HCEC 1CT (cell line): ENCODE measurements at regions not wholly inside any gene's neighbourhood (a gene's known extent, or its start where the extent isn't known, plus 50 kb on each side); places are given as distances from the start of the nearest gene placed in this dataset.
"Not testable (repeated sequence)": the region's sequence is repeated elsewhere in the genome, so short reads cannot be mapped to it uniquely, and the experiment has no call there.

Experiments used
- DNase-seq: peaks from one replicate; pipeline ENCODE4 v3.0.0-alpha.2; 2017

DNA sequence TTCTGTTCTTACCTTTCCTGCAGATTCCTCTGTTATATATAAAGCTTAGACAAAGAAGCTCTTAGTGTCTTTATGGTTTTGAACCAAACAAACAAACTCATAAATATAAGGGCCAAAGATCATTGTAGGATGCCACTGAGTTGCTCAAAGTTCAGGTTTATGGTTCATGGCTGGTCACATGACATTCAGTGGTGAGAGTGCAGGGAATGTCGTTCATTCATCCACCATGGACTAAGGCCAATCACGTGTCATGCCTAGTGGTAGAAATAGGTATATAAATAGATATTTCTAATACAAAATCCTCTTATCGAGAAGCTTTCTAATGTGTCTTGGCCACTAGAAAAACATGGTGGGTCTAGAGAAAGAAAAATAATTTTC is 119.4 kb downstream of the GATA3 start:
- DNase-seq, result no peak

DNA sequence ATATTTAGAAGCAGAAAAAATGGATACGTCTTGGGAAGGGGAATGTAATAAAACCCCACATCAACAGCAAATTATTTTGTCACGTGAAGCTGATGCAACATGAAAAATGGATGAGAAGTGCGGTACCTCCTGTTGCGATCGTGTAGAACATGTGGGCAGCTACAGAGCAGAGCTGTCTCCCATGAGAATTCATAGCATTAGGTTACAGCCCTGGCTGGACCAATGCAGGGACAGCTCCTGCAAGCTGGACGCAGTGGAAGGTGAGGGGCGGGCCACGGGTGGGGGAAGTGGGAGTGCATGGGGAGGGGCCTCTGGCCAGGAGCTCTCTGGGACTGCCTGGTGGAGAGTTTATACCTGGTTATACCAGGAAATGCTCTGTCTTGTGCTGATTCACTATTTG is 120.3 kb downstream of the GATA3 start:
- no peak for DNase-seq

DNA sequence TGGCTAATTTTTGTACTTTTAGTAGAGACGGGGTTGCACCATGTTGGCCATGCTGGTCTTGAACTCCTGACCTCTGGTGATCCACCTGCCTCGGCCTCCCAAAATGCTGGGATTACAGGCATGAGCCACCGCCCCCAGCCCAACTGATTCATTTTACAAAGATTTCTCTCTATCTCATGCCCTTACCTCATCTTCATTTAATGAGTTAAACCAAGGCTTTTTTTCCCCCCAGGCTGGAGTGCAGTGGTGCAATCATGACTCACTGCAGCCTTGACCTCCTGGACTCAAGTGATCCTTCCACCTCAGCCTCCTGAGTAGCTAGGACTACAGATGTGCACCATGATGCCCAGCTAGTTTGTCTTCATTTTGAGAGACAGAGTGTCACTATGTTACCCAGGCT is 123.0 kb downstream of the GATA3 start:
- not testable (repeated sequence) for DNase-seq

DNA sequence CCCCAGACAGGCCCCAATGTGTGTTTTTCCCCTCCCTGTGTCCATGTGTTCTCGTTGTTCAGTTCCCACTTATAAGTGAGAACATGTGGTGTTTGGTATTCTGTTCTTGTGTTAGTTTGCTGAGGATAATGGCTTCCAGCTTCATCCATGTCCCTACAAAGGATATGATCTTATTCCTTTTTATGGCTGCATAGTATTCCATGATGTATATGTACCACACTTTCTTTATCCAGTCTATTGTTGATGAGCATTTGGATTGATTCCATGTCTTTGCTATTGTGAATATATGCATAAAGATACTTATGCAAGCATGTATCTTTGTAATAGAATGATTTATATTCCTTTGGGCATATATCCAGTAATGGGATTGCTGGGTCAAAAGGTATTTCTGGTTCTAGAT is 125.3 kb downstream of the GATA3 start:
- DNase-seq, result not testable (repeated sequence)

DNA sequence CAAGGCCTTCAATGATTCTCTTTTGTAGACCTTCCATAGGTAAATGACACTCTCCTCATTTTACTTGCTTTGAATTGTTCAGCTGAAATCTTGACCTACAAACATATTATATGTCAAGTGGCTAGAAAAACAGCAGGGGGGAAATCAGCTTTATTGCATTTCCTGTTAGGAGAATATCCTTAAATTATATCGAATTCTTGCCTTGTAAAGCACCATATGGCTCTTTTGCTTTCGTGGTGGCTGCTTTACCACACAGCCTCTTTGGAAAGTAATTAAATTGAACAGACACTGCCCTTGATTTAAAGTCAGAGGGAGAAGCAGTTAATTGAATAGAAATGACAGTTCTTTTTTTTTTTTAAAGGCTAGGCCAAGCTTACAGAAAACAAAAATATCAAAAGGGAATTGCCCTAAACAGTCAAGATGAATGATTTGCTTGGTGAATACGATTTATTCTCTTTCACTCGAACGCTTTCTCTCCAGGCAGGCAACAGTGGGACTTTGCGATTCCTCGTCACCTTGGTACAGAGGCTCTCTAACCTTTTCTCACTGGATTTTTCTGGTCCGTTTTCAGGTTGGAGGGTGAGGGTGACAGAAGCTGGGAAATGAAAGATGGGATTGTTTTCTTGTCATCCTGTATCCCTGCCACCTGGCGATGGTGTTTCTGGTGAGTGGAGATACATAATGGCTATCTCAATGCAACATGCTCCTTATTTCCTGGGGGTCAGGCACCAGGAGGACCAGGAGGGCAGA is 126.0 kb downstream of the GATA3 start:
- no peak for DNase-seq

DNA sequence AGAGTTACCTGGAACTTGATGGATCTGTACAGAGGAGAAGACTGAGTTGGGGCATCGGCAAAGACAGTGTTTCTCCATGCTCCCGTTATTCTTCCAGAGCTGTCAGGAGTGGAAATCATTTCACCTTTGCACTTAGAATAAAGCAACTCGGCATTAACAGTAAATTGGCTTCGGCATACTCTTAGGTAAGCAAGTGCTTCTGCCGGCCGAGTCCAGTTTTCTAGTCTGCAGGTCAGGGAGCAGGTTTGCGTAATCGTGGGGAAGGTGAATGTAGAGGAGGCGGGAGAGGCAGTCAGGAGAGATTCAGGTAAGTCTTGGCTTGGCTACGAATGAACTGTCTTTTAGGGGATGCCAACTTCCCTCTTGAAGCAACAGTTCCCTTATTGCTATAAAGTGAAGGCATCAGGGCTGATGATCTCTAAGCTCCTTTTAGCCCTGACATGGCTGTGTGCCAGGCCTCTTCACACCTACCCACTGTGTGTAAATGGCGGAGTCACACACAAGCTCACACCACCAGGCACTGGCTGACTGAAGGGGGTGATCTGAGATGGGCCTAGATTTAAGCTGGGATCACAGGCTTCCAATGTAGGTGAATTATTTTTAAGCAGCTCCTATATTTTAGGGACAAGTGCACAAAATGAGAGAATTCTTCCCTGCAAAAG is 127.1 kb downstream of the GATA3 start:
- no peak for DNase-seq

DNA sequence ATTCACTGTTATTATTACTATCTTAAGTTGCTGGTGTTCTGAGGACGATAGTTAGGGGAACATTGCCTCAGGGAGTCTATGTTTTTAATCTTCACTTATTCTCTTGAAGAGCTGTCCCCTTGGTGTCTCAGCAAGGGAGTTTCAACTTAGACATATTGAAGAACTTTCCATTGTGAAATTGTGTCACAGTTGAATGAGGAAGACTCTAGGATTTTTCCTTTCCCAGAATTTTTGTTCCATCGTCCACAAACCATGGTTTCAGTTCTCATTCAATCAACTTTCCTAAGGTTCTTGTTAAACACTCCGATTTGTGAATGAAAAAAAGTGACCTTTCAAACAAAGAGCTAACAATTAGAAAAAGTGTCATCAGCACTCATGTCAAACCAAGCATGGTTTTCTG is 128.3 kb downstream of the GATA3 start:
- no peak for DNase-seq

DNA sequence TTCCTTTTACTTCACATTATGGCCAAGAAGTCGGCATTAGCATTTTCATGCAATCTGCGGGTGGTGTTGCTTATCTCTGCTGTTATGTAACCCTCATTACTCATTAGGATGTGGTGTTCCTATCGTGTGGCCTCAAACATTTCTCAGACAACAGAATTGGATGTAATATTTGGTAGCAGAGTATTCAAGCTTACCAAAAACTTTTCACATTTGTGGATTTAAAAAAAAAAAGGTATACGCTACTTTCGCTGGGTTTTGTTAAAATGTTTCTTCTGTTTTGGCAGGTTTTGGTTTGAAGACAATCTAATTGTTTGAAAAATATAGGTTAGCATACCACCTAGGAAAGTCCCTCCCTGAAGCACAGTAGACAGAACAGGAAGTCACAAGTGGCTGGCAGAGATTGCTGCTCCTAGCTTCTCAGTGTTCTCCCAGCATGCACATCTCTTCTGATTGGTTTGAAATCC is 128.8 kb downstream of the GATA3 start:
- DNase-seq, result peak; percentile 3

DNA sequence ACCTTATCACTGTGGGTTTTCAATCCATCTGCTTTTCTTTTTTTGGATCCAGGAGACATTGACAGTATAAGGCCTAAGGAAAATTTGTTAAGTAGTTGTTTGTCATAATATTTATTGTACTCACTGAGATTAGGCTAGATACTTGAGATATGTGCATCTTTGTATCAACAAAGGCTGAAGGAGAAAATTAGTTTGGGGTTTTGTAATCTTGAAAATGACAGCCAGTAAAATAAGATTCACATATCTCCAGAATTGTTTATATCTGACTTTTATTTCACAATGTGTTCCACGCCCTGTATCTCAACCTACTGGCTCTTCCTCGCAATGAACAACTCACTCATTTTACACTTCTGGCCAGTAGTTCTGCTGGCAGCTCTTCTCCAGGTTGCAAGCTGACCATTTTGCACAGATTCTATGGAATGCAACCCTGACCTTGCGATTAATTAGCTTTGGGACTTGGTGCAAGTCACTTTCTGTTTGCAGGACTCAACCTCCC is 132.7 kb downstream of the GATA3 start:
- DNase-seq, result no peak

DNA sequence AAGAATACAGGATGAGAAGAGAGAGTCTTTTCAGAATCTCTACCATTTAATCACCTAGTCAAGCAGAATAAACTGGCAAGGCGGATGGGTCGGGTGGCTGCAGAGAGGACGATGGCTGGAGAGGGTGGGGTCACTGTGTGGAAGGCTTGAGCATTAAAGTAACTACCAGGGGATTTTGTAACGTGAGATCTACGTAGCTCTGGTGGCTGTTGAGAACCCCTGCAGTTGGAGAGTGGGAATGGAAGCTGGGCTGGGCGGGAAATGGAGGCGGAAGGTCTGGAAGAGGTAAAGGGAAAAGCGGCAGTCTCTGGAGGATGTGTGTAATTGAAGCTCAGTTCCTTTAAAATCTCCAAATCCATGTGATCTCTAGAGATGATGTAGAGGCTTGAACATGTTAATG is 135.0 kb downstream of the GATA3 start:
- no peak for DNase-seq

DNA sequence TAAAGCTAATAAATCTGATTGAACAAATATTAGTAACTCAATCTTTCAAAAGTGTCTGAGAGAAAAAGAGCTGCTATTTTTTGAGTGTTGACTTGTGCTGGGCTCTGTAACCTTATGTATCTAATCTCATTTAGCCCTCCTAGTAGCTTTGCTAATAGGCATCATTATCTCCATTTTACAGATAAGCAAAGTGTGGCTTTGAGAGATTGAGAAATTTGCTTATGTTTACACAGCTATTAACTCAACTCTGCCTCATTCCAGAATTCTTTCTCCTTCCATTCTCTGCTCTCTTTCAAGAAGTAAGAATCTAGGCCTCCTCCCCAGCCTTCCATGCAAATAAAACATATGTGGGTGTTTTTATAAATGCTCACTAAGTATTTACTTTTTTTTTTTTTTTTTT is 137.8 kb downstream of the GATA3 start:
- no peak for DNase-seq

DNA sequence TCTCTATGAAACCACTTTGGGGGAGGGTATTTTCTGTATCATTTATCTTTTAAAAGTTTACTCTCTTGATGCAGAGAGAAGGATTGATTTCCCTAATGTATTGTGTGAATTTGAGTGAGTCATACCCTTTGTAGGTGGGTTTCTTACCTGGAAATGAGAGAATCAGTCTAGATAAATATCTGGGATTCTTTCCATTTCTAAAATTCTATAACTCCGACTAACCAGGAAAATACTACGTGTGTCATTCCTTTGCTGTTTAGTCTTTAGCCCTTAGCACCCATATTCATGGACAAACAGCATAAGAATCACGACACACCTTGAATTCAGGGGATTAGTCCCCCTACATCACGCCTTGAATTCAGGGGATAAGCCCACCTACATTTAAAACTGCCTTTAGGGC is 139.1 kb downstream of the GATA3 start:
- no peak for DNase-seq

DNA sequence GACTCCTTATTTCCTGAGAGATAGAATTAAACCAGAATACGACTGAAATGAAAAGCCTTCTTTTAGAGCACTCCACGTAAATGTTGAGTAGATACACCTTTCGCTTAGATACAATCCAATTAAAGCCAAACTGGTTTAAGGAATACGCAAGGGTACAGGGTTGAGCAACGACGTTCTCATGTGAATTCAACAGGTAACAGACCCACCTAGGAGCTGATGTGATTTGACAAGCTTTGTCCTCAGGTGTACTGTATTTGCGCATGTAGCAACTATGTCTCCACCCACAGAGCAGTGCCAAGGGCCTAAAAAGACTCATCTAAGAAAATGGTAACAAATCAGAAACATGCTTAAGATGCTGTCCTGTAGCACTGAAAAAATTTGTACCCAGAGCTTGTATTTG is 139.6 kb downstream of the GATA3 start:
- DNase-seq, result no peak

DNA sequence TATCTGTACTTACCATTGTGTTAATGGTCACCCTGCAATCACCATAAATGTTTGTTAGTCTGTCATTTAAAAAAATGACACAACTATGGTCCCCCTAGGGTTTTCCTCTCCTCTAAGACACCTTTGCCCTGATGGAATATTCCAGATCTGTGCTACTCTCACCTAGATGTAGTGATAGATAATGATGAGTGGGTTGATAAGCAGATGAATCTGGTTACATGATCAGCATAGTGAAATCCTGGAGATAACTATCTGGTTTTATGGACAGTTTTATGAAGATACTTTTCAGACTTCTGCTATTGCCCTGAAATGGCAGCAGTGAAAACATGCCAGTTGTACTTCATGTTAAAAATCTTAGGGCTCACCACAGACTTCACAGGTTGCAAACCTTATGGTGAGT is 152.4 kb downstream of the GATA3 start:
- DNase-seq, result no peak

DNA sequence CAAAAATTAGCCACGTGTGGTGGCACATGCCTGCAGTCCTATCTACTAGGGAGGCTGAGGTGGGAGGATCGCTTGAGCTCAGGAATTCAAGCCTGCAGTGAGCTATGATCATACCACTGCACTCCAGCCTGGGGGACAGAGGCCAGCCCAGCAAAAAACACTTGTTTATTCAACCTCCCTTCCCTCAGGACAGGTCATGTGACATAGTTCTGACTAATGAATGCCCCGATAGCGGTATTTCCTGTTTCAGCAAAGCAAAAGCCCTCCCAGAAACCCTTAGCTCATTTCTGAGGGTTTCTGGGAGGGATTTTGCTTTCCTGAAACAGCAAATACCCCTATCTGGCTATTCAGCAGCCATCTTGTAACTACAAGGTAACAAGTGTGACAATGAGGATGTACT is 157.1 kb downstream of the GATA3 start:
- DNase-seq, result no peak

DNA sequence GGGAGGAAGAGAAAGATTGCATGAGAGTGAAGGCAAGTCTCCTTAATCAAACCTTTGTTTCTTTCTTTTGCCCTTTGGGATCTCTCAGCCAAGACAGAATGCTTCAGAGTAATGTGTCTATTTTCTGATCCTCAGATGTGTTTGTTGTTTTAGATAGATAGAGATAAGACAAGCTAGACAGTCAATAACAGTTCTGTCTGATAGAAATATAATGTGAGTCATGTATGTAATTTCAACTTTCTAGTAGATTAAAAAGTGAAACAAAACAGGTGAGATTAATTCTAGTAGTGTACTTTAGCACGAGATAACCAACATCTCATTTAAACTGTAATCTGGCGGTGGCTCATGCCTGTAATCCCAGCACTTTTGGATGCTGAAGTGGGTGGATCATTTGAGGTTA is 159.2 kb downstream of the GATA3 start:
- DNase-seq, result no peak

DNA sequence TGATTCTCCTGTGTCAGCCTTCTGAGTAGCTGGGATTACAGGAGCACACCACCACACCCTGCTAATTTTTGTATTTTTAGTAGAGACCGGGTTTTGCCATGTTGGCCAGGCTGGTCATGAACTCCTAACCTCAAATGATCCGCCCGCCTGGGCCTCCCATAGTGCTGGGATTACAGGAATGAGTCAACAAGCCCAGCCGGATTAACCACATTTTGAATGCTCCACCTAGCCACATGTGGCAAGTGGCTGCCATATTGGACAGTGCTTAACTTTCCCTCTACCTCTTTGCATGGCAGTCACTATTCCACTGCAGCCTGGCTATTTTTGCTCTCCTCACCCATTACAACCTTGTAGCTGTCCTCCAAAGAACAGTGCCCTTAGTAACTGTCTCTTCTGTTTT is 160.1 kb downstream of the GATA3 start:
- no peak for DNase-seq

DNA sequence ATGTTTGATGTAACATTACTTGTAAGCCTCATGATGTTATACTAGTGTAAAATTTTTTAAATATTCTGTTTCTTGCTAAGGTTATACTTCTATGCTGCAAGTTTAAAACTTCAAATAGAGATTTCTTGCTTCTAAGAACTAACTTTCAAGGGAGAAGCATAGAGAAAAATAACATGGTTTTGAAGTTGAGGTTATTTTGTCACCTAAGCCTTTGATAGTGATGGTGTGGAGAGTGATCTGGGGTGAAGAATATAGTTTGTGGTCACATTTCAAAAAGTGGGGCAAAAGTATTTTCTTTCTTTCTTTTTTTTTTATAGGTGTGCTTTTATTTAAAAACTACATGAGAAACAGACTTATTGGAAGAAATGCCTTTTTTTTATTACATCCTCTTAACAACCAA is 162.4 kb downstream of the GATA3 start:
- DNase-seq, result no peak

DNA sequence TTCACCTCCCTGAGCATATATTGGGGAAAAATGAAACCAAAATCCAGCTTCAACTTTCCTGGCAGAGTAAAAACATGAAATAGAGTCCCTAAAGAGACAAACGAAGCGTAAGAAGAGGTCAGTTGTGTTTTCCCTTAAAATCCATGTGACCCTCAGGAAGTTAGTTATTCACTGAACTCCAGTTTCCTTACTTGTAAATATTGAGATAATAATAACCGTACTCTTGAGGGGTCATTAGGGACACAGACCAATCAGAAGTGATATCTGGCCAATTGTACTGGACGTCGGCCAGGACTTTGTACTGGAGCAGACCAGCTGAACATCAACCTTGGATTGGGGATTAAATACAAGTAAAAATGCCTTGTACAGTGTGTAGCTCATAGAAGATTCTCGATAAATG is 167.0 kb downstream of the GATA3 start:
- no peak for DNase-seq

DNA sequence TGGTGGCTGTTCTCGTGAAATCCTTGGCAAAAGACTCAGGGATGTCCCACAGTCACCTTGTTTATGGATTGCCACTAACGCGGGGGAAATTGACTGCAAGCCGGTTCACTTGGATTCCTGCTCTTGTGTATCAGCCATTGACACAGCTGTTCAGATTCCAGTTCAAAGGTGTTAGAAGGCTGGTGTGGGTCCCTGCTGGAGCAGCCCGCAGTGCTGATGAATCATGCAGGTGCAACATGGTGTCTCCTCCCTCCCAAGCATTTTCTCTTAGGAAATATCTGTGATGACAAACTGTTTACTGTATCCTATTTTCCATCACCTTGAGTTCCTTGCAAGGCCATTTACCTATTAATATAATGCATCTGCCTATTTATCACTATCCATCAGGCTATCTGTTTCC is 170.1 kb downstream of the GATA3 start:
- DNase-seq, result no peak

DNA sequence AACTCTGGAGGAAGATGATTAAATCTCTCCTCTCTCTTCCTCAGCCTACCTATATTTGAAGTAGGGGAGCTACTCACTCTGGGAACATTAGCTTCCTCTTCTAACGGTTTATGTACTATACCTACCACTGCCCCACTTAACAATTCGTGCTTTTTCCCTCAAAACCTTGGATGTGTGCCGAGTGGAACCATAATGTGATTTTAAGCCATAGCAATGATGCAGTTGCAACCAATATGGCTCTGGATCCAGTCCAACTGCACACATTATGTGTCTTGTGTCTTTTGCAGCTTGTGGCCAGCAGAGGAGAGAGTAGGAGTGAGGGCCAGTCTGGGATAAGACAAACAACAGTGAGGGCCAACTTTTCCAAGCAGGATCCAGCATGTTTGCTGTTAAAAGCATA is 170.7 kb downstream of the GATA3 start:
- DNase-seq, result no peak

DNA sequence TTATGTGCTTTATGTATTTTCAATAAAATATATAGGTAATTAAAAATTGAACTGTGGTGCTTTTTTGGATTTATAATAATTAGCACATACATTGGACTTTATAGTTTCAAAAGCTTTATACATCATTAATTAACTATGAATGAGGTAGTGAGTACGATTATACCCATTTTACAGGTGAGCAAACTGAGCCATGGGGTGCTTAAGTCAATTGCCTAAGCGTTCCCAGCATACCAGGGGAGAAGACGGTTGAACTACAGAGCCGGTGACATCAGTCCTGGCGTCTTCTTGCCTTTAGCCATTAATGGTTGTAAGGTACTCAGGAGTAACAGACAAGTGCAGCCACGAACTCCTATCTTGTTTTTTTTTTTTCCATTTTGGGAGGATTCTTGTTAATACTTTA is 172.8 kb downstream of the GATA3 start:
- no peak for DNase-seq

DNA sequence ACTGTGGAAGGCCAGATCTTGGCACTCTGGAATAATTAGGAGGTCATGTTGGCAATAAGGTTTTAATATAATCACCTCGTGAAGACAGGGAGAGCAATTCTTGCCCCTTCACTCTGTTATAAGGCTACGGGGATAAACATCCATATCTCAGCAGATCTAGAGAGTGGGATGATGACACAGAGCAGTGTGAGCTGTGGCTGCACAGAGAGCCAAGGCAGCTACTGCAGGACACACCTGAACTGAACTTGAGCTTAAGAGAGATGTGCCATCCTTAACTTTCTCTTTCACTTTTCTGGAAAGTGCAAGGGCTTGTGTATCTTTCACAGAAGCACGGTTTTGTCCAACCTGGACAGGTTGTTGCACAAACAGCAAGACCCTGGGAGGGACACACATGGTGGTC is 174.7 kb downstream of the GATA3 start:
- no peak for DNase-seq

DNA sequence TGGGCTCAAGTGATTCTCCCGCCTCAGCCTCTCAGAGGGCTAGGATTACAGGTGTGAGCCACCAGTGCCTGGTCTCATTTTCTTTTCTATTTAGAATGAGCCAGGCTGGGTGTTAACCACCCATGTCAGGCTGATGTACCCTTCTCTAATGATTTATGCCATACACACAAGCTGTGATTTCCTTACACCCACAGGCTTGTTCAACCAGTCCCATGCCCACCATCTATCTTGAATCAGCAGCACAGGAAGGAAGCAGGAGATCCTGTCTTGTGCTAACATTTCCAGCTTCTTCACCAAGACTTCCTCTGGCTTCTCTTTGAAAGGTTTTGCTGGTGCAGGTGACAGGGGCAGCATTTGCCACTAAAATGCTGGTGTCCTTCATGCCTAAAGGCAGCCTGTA is 176.4 kb downstream of the GATA3 start:
- no peak for DNase-seq

DNA sequence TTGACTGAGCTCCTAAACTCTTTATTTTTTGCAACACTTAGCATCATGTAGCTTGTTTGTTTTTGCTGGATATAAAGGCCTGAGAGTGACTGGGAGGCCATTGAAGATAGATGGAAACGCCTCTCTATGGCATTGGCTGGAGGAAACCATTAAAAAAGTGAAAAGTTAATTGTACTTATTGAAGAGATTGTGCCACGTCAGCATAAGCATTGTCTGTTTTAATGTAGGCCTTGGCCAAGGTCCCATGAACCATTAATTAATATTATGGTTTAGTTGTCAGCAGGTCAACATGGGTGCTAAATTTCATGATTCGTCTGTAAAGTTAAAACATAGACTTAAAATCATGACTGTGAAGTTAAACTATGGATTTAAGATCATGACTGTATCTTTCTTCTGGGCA is 178.6 kb downstream of the GATA3 start:
- no peak for DNase-seq
